ENCODE measurements at regions not wholly inside any gene's neighbourhood (a gene's known extent, or its start where the extent isn't known, plus 50 kb on each side); places are given as distances from the start of the nearest gene placed in this dataset.

DNA sequence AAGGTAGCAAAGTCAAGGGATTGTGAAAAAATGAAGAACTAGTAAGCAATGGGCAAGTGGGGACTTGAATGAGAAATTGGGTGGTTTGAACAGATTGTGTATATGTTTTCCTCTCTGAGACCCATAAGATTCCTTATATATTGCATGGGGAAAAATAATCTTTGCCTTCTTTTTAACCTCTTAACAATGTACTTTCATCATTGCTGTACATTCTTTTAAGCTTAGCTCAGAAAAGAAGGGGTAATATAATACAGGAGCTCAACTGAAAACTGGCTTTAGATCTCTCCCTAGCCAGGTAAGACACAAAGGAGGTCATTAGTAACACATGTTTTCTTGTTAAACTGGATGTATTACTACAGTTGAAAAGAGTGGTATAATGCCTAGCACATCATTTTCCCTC, 287.2 kb downstream of the RNF144B start:
- no peak for DNase-seq

DNA sequence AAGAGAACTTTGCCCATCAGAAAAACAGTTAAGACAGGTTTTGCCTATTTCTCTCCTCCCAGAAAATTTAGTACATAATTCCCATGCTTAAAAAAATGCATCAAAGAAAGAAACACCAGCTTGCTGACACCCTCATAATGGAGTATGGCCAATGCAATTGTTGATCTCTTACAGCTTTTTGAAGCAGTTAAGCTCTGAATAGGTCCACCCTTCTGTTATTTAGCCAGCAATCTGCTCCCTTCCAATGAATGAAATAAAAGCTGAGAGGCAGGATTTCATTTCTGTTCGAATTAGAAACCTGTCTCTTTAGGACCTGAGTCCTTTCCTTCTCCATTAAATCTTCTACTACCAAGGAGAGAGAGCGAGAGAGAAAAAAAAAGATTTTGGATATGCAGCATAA, 288.7 kb downstream of the RNF144B start:
- DNase-seq: no peak

DNA sequence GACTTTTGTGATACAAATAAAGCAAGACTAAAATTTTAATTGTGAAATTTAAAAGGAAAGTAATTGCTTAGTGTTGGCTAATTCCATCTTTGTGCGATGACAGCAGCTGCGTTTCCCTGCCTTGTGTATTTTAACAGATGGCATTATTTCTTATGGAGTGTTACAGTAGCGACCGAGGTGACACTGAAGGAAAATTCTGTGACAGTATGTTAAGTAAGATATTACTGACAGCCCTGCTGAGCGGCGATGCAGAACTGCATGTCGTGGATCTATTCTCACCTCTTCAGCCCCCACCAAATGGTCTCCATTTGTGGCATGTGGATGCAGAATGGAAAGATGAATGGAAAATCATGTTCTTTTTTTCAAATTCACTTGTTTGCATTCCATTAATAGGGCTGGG, 289.4 kb downstream of the RNF144B start:
- no peak for DNase-seq

DNA sequence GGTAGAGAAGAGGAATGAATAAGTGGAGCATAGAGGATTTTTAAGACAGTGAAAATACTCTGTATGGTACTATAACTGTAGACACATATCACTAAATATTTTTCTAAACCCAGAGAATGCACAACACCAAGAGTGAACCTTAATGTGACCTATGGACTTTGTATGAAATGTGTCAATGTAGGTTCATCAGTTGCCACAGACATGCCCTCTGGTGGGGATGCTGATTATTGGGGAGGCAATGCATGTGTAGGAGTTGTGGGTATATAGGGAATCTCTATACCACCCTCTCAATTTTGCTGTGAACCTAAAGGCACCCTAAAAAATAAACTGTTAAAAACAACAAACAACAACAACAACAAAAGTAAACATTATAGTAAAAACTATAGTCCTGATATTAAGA, 293.7 kb downstream of the RNF144B start:
- no peak for DNase-seq

DNA sequence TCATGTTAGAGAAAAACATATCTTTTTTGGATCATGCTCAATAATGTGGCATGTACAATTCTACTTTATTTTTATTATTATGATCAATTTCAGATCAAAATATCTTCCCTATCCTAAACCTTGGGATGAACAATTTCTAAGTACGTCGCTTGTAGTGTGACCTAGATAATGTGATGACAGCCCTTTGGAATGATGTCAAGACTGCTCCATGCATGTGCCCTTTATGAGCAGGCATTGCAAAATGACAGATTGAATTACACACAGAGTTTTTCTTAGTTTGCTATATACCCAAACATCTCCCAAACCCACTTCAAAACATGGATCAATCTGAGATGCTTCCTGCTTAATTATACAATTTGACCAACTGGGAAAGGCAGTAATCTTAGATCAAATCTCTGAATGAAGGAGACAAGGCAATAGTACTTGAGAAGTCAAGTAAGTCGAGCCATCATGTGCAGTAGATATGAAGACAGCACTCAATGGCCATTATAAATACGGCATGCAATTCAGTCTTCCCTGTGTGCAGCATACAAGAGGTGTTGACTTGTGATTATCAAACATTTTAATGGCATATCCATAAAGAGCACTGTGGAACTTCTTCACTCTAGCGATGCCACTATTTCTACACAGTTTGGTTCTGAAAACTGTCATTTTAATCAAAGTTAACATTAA, 294.8 kb downstream of the RNF144B start:
- no peak for DNase-seq

DNA sequence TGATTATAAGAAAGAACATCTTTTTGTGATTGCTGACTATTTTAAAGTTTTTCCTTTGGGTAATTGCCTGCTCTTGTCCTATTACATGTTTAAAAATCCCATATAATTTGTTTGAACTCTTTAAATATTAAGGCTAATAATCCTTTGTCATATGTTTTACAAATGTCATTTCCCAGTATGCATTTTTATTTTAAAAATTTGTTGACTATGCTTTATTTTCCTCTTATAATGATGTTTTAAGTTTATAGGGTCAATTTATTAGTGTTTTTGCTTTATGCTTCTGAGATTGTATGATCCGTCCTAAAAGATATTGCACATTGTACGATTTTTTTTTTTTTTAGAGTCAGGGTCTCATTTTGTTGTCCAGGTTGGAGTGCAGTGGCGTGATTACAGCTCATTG, 297.2 kb downstream of the RNF144B start:
- DNase-seq: no peak

DNA sequence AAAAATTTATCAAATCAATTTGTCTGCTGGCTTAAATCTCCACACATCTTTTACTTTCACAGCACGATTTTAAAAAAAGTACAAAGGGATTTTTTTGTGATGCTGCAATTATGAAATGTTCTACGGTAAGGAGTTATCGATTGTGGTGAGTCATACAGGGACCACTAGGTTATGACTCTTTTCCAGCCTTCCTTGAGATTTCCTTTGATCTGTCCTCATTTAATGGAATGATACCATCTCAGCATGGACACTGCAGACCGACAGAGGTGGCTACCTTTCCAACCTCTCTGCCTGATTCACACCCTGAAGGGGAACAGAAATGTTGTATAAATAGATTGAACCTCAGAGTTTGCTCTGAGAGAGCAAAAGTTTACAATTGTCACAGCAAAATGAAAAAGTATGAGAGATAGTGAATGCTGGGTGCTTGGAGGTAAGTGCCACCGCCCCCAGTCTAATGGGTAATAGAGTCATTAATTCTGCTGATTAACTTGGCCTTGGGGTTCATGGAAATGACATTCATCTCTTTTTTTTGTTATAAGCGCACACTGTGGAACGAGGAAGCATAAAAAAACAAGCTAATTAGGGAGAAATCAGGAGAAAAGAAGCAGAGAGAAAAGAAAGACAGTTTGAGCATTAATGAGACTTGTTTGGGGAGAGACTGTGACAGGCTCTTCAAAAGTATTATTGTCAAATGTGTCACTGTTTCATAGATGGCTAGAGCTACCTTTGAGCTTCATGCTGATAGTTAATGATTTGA, 306.0 kb downstream of the RNF144B start:
- DNase-seq: no peak

DNA sequence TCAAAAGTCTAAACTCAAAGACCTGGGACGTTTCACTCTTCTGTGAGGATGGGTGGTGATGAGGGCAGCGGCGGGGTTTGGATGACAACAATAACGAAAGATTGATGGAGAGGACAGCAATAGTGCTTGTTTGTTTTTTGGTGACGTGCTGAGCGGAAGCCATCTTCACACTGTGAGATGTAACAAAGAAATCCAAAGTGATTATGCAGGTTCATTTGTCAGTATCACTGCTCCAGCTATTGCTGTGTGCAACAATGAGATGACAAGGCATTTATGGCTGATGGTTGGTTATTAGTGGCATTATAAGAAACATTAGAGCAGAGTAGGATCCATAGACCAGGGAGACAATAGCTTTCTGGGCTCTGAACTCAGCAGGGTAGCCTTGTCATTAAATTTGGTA, 306.7 kb downstream of the RNF144B start:
- DNase-seq: no peak

DNA sequence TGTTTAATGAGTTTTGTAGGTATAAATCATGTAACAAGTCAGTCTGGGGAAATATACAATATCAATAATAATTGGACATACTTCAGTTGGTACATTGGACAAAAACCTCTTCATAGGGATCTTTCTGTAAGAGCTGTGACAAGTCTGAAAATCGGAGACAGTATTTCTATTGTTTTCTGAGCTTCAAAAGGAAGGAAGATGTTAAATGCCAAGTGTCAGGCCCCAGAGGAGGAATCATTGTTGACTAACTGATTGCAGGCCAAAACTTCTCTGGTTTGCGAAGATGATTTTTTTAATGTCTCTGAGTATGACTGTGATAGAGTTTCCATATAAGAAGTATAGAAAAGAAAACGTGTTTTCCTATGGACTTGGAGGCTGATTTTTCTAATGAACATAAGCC, 316.4 kb downstream of the RNF144B start:
- DNase-seq: no peak

DNA sequence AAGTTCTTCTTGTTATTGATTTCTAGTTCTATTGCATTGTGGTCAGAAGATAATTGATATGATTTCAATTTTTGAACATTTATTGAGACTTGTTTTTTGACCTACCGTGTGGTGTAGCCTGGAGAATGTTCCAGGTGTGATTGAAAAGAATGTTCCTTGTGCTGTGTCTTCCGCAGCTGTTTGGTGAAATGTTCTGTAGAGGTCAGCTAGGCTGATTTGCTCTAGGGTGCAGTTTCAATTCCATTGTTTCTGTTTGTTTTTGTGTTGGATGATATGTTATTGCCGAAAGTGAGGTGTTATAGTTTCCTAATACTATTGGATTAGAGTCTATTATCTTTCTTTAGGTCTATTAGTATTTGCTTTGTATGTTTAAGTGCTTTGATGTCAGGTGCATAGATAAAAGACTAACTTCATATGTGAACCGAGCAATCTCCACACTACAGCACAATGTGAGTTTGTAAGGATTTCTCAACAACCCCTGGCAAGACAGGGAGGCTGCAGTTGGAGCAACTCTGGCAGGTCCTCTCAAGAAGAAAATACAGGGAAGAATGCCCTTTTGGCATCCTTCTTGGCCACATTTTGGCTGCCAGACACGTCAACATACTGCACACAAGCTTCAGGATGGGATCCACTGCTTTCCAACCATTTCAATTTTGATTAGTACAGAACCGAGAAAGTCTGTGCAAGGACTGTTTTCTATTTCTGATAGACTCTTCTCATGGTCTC, 320.7 kb downstream of the RNF144B start:
- DNase-seq: no peak

DNA sequence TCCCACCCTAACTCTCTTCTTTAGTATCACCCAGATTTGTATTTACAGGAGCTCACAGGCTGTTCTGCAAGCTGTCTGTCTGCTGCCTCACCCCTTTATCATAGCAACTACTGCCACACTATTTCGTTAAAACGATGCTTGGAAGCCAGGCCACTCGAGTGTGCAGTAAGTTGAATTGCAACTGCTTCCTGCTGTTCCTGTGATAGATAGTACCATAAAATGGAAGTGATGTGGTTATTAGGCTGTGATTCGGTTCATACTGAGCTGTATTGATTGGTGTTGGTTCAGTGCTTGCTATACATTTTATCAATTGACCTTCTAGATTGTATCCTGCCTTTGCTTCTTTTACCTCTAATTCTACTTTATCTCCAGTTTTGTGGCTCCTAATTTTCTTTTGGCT, 325.4 kb downstream of the RNF144B start:
- DNase-seq: no peak

DNA sequence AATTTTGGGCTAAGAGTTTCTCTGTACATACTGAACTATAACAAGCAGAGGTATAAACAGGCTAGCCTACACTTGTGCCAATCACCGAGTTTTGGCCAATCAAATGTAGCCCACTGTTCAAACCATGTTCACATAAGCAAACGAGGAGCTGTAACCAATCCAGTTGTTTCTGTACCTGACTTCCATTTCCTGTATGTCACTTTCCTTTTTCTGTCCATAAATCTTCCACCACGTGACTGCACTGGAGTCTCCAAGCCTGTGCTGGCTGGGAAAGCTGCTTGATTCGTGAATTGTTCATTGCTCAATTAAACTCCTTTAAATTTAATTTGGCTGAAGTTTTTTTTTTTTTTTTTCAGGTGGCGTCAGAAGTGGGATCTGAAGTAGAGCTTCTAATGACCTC, 332.9 kb downstream of the RNF144B start:
- DNase-seq: no peak

DNA sequence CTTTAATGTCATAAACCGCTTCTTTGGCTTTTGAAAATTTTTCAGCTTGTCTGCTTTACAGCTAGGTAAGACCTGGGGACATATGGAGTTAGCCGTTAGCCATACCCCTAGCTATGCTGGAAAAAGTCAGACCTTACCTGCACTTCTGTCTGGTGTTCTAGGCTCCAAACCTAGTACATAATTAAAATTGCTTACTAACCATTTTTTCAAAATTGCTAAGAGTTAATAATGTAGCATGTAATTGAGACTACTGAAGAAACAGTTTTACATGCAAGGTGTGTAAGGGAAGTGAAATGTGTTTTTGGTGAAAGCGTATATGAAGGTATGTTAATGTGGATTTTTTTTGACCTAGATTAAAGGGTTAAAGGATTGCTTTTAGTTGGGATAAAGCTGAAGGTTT, 336.9 kb downstream of the RNF144B start:
- no peak for DNase-seq

DNA sequence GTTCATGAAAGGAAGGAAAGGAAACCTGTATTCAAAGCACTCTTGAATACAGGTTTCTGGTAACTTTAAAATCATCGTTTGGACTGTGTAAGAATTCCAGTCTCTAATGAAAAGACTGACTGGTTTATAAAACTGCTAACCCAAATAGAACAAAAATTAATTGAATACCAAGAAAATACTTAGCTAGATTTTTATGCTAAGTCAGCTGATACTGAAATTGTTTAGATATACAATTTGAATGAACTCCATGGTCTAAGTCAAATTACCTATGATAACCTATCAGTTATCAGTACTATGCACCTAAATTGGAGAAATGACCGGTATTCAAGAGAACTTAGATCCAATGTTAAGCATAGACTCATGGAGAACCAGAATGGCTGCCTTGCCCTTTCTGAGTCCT, 338.3 kb downstream of the RNF144B start:
- DNase-seq: no peak

DNA sequence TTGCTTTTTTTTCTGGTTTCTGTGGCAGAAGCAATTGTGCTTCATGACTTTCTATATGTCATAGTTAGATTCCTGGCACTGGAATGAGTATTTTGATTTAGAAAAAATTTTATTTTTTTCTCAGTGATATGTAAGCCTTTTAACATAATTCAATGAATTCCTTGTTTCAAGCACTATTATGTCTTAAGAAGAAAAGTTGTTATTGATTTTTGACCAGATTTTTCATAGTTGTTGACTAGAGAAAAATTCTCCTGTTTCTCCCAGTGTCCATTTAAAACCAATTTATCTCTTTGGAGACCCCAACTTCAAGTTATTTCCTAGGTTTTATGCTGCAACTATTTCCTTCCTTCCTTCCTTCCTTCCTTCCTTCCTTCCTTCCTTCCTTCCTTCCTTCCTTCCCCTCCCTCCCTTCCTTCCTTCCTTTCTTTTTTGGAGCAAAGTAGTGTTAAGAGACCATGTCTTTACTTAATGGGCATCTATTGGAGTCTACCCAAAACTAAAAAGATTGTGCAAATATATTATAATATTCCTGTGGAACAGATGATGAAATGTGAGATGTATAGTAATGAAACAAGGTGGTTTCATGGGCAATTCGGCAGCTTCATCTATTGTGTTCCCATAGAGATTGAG, 346.9 kb downstream of the RNF144B start:
- DNase-seq: no peak

DNA sequence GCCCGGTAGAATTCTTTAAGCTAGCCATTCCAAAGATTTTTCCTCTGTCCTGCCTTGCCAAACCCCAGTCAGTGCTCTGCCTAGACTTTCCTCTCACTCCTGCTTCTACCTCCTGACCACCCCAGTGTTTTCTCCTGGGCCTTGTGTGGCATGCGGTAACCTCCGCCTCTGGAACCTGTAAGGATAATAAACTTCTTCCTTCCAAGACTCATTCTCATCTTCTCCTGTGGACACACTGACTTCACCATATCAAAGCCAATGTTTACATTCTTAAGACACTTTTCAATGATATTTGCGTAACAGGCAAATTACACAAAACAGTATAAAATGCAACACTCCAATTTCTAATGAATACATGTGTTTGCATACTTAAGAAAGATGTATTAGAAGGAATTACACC, 354.6 kb downstream of the RNF144B start:
- no peak for DNase-seq

DNA sequence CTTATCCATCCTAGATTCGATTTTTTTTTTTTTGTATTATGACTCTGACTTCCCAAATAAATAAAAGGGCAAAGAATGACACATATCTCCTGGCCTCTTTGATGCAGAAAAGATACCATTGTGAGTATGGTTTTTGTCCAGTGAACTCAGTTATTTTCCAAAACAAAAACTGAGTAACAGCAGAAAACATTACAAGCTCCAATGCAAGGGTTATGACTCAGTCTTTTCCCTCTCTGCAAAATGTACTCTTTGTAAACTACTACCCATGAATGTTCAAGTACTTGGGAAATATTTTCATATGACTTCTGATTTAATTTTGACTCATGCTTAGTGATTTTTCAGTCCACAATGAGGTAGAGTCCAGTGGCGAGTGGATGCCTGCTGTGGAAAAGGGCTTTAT, 355.3 kb downstream of the RNF144B start:
- DNase-seq: no peak

DNA sequence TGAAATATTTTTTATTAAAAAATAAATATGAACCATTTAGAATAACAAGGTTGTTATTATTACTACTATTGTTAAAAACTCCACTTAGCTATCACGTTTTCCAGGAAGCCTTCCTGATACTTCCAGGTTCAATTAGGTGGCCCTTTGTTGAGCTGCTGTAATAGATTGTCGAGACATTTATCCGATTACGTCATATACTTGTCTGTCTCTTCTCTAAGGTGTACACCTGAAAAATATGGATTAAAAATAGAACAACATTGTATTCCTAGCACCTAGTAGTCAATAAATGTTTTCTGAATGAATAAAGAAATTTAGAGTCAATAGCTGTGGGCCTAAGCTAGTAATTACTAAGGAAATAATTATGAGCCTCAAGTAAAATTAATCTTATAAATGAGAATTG, 359.6 kb downstream of the RNF144B start:
- no peak for DNase-seq

DNA sequence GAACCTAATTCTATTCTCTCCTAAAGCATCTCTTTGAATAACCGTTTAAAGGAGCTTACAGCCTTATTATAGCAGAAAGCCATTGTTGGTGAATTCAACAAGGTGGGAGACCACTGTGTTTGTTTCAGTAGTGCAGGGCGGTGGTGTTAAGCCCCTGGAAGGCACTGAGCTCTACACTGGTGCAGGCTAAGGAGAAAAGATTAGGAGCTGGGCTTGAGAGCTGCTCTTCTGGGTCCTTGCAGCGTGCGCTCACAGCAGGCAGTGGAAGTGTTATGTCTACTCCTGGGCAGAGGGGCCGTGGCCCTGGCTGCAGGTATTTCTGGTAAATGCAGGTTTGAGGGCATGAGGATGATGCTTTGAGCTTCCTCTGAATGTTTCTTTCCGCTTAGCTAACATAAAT, 361.2 kb downstream of the RNF144B start:
- DNase-seq: no peak

DNA sequence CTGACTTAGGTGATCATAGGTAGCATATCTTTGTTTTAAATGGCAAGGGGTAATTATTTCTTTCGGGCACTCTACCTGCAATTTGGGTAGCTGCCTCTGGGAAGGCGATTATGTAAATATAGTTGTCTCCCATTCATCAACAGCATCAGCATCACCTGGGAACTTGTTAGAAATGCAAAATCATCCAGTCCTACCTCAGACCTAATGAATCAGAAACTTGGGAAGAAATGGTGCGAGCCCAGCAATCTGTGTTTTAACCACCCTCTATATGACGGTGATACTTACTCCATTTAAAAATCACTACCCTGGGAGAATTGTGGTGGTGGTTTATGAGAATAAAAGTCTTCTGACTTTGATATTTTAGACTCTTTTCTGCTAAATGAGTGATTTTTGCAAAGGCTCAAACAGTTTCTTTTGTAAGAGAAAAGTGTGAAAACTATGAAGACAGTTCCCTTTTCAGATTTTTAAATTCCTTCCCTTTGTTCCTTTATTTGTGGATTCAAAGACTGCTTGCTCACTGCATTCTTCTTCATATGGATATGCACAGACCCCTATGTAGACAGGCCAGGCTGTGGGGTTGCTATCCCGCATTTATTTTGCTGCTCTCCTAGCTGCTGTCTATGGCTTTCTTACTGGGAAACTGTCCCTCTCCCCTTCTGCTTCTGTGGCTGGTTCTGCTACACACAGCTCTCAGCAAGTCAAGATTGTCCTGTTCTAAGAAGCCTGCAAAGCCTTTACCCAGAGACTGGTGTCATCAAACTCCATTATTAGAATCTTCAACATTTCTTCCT, 365.3 kb downstream of the RNF144B start:
- no peak for DNase-seq

DNA sequence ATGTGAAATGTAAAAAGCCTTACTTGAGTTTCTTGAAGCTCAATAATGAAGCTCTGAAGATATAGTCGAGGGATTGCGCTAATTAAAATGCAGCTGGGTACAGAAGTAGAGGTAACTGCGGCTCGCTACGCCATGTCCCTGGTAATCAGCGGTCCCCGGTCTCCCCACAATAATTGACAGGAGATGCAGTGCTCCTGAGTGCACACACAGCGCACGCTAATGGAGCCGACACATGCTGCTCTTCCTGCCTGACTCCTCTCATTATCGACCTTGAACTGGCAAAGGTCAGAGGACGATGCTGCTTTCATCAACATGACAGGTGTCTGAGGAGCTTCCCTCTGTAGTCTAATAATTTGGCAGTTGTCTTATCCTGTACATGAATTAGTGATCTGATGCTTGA, 365.9 kb downstream of the RNF144B start:
- DNase-seq: no peak

DNA sequence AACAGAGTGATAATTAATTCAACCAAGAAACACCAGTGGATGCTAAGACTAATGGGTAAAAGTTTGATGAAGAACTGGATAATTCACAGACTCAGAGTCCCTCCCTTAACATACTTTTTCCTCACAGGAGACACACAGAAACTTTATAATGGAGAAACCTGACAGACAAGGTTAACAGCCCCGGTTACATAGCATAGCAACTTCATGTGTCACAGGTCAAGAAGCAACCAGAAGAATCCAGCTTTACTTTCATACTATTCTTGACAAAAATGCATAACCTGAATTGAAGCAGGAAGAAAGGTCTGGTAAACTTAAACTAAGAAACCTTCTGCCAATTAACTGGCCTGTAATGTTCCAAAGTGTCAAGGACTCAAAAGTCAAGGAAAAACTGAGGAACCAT, 375.9 kb downstream of the RNF144B start:
- no peak for DNase-seq

DNA sequence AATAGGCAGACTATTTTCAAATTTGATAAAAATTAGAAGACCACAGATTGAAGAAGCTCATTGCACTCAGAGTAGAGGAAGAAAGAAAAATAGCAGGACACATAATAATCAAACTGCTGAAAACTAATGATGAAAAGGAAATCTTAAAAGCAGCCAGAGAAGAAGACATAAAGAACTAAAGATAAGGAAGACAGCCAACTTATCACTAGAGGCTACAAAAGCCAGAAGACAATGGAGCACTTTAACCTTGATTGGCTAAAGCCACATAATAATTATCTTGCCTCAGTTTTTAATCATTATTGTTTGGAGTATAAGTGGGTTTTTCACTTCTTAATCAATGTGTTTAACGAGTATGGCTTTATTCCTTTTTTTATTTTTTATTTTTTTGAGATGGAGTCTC, 397.6 kb downstream of the RNF144B start:
- DNase-seq: no peak

Data from stimulated activated CD4-positive, alpha-beta T cell treated with anti-CD3 and anti-CD28 coated beads, Interleukin-1b, Interleukin-23, amount 100 ng/mL, for 48 hours (primary cell).